Activated T-helper 2 cell treated with anti-CD3 and anti-CD28 coated beads, Interferon-gamma antibody, Interleukin-2, Interleukin-4, amounts not matched to agents 10 μg/mL and 5 μg/mL and 100 μg/mL, durations not matched to agents 14 hours and 24 hours and 36 hours (primary cell): ENCODE measurements at regions not wholly inside any gene's neighbourhood (a gene's known extent, or its start where the extent isn't known, plus 50 kb on each side); places are given as distances from the start of the nearest gene placed in this dataset.

Experiments
- DNase-seq: peaks from one replicate; pipeline ENCODE4 v3.0.0; 2021; ENCODE audit warnings: low spot score
- H3K27ac Mint-ChIP-seq: one replicate; pipeline ENCODE4 v1.8.0; 2021; ENCODE audit warnings: mixed read lengths
- H3K27me3 Mint-ChIP-seq: one replicate; pipeline ENCODE4 v1.8.0; 2021; ENCODE audit warnings: low read depth, mixed read lengths
- H3K36me3 Mint-ChIP-seq: one replicate; pipeline ENCODE4 v1.8.0; 2021; ENCODE audit warnings: low read depth, mixed read lengths
- H3K4me1 Mint-ChIP-seq: one replicate; pipeline ENCODE4 v1.8.0; 2021; ENCODE audit warnings: low read depth, mixed read lengths
- H3K4me3 Mint-ChIP-seq: one replicate; pipeline ENCODE4 v1.8.0; 2021; ENCODE audit warnings: low read depth, mild to moderate bottlenecking, moderate library complexity, mixed read lengths
- H3K9me3 Mint-ChIP-seq: one replicate; pipeline ENCODE4 v1.8.0; 2021; ENCODE audit warnings: mixed read lengths
- intact Hi-C: fragments of 100-400 bp; cut with micrococcal nuclease; formaldehyde crosslinking; loops from one replicate; pipeline ENCODE4 v1.15.1; 2023

DNA sequence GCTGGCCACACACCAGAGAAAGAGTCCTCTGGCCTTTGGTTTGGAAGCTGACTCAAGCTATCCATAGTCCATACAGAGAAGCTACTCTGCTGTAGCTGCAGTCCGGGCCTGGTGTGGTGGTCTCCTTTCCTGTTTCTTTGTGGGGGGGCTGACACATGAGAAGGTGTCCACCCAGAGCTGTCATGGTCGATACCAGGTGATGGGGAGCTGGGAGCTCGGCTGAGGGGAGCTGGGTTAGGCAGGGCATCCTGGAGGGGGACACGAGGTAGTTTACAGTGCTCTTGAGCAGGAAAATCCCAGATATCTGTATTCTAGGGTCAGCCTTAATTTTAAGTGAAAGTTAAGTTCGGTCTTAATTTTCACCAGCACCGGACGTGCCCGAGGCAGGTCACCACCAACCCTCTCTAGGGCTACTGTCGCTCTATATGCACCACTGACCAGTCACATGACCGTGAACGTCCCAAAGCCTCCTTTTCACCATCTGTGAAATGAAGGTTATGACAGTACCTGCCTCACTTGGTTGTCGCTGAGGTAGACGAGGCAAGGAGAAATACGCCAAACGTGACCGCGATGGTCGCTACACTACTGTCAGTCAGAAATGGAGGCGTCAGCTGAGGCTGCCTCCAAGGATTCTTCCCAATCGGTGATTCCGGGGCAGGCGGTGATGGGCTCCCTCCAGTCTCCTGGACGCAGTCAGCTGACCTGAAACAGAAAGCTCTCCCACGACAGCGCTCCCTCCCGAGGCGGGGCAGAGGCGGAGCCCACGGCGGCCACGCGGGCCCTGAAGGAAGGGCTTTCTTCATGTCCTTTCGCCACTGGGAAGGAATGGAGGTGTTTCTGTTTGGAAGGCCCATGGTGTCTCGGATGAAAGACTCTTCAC is 69.4 kb upstream of the SHH start:
- Mint-ChIP-seq H3K27ac (no peak overlapping the region), H3K9me3 (no peaks in the 10 kb centered on the region), H3K4me1 (no peaks in the 10 kb centered on the region), H3K4me3 (no peak overlapping the region), H3K27me3 (peaks cover 2% of the 10 kb centered on the region), H3K36me3 (no peaks in the 10 kb centered on the region)
- intact Hi-C loops, result no loop called here
- DNase-seq, result no peak

DNA sequence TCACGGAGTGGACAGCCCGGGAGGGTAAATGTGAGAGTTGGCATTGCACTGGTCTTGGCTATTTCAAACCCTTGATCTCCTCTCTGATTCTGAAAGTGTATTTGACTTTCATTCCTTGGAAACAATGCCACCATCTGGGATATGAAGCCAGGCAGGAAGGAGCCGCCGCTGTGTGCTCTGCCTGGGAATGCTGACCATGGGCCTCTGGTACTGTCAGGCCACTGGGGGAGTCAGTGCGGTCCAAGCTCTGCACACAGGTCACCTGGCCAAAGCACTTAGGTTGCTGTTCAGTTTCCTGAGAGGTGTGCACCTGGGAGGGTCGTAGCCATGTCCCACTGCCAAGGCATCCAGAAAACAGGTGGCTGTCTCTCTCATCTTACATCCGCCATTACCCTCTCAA is 68.5 kb upstream of the SHH start:
- H3K36me3 Mint-ChIP-seq, result no peaks in the 10 kb centered on the region
- no peak overlapping the region for H3K4me3 Mint-ChIP-seq
- H3K4me1 Mint-ChIP-seq, result no peaks in the 10 kb centered on the region
- intact Hi-C loops, result no loop called here
- no peak for DNase-seq
- no peaks in the 10 kb centered on the region for H3K9me3 Mint-ChIP-seq
- H3K27ac Mint-ChIP-seq, result no peak overlapping the region
- peaks cover 5% of the 10 kb centered on the region for H3K27me3 Mint-ChIP-seq

DNA sequence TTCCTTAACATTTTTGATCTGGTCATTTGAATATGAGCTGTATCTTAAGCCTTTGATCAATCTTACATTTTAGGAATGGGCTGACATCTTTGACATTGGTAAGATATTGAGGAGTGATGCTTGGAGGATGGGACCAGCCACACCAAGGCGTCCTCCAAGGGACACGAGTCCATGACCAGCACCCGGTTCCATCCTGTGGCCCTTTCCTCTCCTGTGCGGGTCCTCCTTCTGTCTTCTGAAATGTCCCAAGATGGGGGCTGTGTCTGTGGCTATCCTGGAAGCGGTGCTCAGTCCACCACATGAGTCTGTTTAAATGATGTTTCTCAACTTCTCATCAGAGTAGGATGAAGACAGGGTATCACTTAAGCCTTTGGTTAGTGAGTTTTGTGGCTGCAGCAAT is 67.3 kb upstream of the SHH start:
- peaks cover 6% of the 10 kb centered on the region for H3K27me3 Mint-ChIP-seq
- intact Hi-C loops, result no loop called here
- H3K4me1 Mint-ChIP-seq, result no peaks in the 10 kb centered on the region

DNA sequence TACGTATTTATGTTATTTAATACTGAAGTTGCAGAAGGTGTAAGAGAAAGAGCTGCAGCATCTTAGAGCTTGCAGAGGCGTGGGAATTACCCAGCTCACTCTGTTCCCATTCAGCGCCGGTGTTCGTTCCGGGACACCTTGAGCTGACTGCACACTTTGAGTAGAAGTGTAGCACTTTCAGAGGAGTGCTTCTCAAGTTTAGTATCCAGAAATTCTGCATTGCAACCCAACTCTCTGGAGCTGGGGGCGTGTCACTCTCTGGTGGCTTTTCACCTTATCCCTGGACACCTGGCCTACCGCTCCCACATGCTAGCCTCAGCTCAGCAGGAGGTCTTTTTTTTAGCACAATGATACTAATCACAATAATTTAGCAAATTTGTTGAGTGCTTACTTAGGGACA is 66.4 kb upstream of the SHH start:
- no peak overlapping the region for H3K4me3 Mint-ChIP-seq
- intact Hi-C loops, result no loop called here
- H3K27ac Mint-ChIP-seq, result no peak overlapping the region
- peaks cover 8% of the 10 kb centered on the region for H3K27me3 Mint-ChIP-seq
- no peaks in the 10 kb centered on the region for H3K9me3 Mint-ChIP-seq
- no peak for DNase-seq
- no peaks in the 10 kb centered on the region for H3K4me1 Mint-ChIP-seq
- H3K36me3 Mint-ChIP-seq, result no peaks in the 10 kb centered on the region

More for the DNA sequence above, 67.3 kb upstream of the SHH start:
- H3K27ac Mint-ChIP-seq, result no peak overlapping the region
- DNase-seq, result no peak
- H3K36me3 Mint-ChIP-seq, result no peaks in the 10 kb centered on the region
- H3K4me3 Mint-ChIP-seq, result no peak overlapping the region
- no peaks in the 10 kb centered on the region for H3K9me3 Mint-ChIP-seq

DNA sequence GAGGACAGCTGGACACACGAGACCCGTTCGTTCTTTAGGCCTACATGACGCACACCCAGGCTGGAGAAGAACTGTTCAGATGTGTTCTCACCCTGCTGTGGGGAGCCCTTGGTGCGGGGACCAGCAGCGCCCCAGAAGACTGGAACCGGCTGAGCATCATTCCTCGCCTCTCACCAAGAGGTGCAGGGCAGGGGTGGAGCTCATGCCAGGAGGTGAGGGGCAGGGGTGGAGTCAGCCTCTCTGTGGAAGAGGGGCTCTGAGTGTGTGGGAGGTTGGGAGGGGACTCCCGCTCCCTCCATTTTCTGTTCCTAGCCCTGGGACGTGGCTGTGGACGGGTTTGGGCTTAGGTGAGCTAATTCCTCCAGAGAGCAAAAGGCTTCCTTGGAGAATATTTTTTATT is 66.0 kb upstream of the SHH start:
- intact Hi-C loops, result no loop called here
- no peak overlapping the region for H3K4me3 Mint-ChIP-seq
- H3K4me1 Mint-ChIP-seq, result no peaks in the 10 kb centered on the region
- no peaks in the 10 kb centered on the region for H3K9me3 Mint-ChIP-seq
- H3K27ac Mint-ChIP-seq, result no peak overlapping the region
- H3K36me3 Mint-ChIP-seq, result no peaks in the 10 kb centered on the region
- peaks cover 8% of the 10 kb centered on the region for H3K27me3 Mint-ChIP-seq
- no peak for DNase-seq

DNA sequence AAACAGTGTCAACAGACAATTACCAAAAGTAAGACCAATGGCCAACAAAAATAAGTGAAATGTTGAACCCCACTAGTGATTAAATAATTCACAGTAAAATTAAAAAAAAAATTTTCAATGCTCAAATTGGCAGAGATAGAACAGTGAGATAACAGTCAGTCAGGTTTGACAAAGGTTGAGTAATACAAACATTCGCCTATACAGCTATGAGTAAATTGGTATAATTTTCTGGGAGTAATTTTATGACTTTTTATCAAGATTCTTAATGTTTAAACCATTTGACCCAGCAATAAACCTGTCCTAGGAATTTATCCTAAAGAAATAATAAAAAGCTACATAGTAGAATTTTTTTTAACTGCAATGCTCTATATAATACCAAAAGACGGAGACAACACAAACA is 64.9 kb upstream of the SHH start:
- Mint-ChIP-seq H3K36me3 (no peaks in the 10 kb centered on the region), H3K27me3 (peaks cover 8% of the 10 kb centered on the region), H3K4me1 (no peaks in the 10 kb centered on the region), H3K27ac (no peak overlapping the region), H3K9me3 (no peaks in the 10 kb centered on the region), H3K4me3 (no peak overlapping the region)
- intact Hi-C loops, result no loop called here
- DNase-seq, result no peak

DNA sequence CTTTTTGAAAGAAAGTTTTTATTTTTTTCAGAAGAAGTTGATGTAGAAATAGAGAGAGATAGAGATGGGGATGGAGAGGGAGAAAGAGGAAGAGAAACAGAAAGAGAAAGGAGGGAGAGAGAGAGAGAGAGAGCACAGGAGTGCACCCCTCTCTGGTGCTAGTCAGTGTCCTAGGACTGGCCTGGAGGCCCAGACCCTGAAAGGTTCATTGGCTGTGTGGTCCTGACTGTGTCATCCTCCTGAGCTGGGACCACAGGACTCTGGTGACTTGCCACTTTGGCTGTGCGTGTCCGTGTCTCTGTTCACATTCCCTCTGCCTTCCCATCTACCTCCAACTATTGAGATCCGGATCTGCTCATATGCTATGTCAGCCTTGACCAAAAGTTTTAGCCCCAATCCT is 62.1 kb upstream of the SHH start:
- Mint-ChIP-seq H3K27me3 (peaks cover 8% of the 10 kb centered on the region), H3K27ac (no peak overlapping the region), H3K36me3 (no peaks in the 10 kb centered on the region), H3K4me1 (no peaks in the 10 kb centered on the region), H3K4me3 (no peak overlapping the region), H3K9me3 (no peaks in the 10 kb centered on the region)
- DNase-seq, result no peak
- intact Hi-C loops, result no loop called here

DNA sequence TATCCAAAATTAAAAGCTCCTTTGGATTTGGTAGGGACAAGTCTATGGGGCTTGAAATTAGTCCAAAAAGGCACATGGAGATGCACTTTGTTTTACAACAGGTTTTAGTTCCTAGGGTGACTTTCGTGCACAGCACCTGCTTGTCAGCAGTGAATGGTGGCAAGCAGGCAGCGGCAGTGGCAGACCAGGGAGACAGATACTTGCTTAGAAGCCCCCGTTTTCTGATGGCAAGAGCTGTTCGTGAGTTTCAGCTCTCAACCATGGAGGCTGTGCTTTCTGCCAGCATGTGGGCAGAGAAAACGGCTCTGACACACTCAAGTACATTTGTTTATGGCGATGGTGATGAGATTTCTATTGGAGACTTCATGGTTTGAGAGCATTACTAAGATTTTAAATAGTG is 61.7 kb upstream of the SHH start:
- no peak overlapping the region for H3K4me3 Mint-ChIP-seq
- intact Hi-C loops, result no loop called here
- no peak for DNase-seq
- H3K4me1 Mint-ChIP-seq, result no peaks in the 10 kb centered on the region
- no peaks in the 10 kb centered on the region for H3K9me3 Mint-ChIP-seq
- peaks cover 8% of the 10 kb centered on the region for H3K27me3 Mint-ChIP-seq
- H3K36me3 Mint-ChIP-seq, result no peaks in the 10 kb centered on the region
- no peak overlapping the region for H3K27ac Mint-ChIP-seq

DNA sequence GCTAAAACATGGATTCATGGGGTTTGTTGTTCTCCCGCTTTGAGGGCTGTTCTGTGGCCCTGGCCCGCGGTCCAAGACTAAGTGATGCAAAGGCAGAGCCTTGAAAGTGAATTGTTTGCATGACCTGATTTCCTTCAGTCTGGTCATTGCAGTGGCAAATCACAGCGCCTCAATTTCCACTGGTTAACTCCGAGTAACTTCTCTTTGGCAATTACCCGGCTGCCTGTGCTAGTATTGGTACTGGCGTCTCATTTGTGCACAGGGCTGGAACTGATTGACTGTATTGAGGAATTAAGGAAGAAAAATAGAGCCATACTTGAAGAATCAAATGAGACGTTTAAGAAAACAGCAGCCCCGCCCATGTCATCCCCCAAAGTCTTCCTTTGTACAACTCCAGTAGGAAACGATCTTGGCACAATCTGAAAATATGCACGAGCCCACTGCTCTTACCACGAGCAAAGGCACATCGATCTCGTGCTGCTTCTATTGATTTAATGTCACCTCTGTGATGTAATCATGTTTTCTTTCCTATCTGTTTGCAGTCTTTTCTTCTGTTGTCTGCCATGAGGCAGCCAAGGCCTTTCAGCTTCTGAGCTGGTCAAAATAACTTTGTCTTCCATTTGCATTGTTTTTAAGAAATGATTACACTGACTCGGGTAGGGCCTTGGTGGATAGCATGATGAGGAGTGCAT is 60.6 kb upstream of the SHH start:
- H3K36me3 Mint-ChIP-seq, result no peaks in the 10 kb centered on the region
- no peak overlapping the region for H3K4me3 Mint-ChIP-seq
- no peak for DNase-seq
- no peaks in the 10 kb centered on the region for H3K9me3 Mint-ChIP-seq
- H3K27ac Mint-ChIP-seq, result no peak overlapping the region
- H3K4me1 Mint-ChIP-seq, result no peaks in the 10 kb centered on the region
- intact Hi-C loops, result no loop called here
- H3K27me3 Mint-ChIP-seq, result peaks cover 8% of the 10 kb centered on the region

DNA sequence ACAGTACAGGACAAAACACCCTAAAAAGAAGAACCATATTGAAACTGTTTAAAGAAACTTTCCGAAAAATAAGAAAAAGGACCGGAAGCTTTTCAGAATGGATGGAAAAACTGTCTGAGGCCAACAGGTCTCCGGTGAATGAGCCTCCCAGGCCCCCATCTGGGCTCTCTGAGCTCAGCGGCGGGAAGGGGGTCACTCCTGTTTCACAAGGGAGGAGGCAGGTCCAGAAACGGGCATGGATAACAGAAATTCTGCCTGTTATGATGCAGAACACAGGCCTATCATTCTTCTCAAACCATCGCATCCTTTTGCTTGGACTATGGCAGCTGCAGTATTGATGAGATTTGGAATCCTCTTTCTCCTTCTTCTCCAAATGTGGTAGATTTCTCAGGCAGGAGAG is 58.9 kb upstream of the SHH start:
- H3K9me3 Mint-ChIP-seq, result no peaks in the 10 kb centered on the region
- no peaks in the 10 kb centered on the region for H3K36me3 Mint-ChIP-seq
- no peak overlapping the region for H3K4me3 Mint-ChIP-seq
- H3K27me3 Mint-ChIP-seq, result peaks cover 6% of the 10 kb centered on the region
- intact Hi-C loops, result no loop called here
- DNase-seq, result no peak
- no peaks in the 10 kb centered on the region for H3K4me1 Mint-ChIP-seq
- H3K27ac Mint-ChIP-seq, result no peak overlapping the region

DNA sequence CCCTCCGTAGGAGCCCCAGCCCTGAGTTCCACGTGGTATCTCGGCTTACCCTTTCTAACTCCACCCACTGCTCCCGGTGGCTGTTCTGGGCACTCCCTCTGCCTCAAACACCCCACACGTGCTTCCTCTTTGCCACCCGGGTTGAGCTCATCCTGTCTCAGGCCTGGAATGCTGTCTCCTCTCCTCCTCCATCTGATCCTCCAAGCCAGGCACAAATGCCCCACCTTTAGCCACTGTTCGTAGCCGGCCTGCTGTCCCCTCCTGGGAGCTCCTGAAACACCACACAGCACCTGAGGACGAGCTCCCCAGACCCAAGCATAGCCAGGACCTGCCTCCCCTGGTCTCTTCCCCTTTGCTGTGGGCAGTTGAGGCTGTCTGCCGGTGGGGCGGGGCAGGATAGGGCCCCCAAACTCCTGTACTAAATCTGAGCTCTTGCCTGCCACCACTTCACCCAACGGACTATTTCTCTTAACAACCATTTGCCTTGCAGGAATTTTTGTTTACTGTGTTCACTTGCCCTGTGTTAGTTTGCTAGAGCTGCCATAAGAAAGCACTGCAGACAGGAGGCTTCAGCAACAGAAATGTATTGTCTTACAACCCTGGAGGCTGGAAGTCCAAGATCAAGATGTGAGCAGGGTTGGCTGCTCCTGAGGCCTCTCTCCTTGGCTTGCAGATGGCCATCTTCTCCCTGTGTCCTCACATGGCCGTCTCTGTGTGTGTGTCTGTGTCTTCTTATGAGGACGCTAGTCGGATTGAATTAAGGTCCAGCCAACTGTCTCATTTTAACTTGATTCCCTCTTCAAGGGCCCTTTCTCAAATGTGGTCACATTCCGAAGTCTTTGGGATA is 58.3 kb upstream of the SHH start:
- DNase-seq, result no peak
- Mint-ChIP-seq H3K27me3 (peaks cover 2% of the 10 kb centered on the region), H3K4me1 (no peaks in the 10 kb centered on the region), H3K9me3 (no peaks in the 10 kb centered on the region), H3K27ac (no peak overlapping the region), H3K36me3 (no peaks in the 10 kb centered on the region), H3K4me3 (no peak overlapping the region)
- intact Hi-C loops, result no loop called here

DNA sequence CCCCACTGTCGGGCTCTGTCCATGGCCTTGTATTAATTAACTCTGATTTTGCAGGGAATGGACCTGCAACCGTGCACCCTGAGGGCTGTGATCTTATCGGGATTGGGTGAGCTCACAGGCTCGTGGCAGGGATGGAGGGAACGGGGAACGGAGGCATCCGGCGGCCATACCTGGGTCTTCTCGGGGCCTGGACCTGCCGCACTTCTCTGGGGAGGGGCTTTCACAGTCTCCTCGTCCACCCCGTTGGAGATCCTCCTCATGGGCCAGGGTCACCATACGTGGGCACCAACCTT is 57.5 kb upstream of the SHH start:
- Mint-ChIP-seq H3K9me3 (no peaks in the 10 kb centered on the region), H3K27ac (no peak overlapping the region), H3K4me1 (no peaks in the 10 kb centered on the region), H3K36me3 (no peaks in the 10 kb centered on the region), H3K27me3 (peaks cover 2% of the 10 kb centered on the region), H3K4me3 (no peak overlapping the region)
- intact Hi-C loops, result no loop called here
- no peak for DNase-seq
